ENCODE measurements at regions not wholly inside any gene's neighbourhood (a gene's known extent, or its start where the extent isn't known, plus 50 kb on each side); places are given as distances from the start of the nearest gene placed in this dataset.
A peak's percentile ranks its signal among the peaks of the same experiment; 100 is the strongest.

- Histone ChIP-seq H2AFZ (ENCODE audit: low read depth, low read length, poor library complexity, severe bottlenecking) (no peak overlapping the region), H3K4me1 (ENCODE audit: control insufficient read depth in 1 of 2, insufficient read depth in 2 of 2, low read length in 2 of 2) (no peaks in the 10 kb centered on the region; a peak in 1 of 4 replicates), H3K79me2 (ENCODE audit: insufficient read depth, low read length) (no peaks in the 10 kb centered on the region), H3K9me3 (ENCODE audit: control insufficient read depth in 1 of 2, insufficient read depth in 1 of 2, low read depth in 1 of 2, low read length in 2 of 2) (no peaks in the 10 kb centered on the region), H3K27ac (ENCODE audit: low read depth, low read length) (no peak overlapping the region), H4K20me1 (ENCODE audit: insufficient read depth) (no peaks in the 10 kb centered on the region), H3K9me2 (ENCODE audit: insufficient read depth) (no peaks in the 10 kb centered on the region), H3K9ac (ENCODE audit: low read length) (no peak overlapping the region), H3K4me3 (replicated peaks in 1 of 2; ENCODE audit: low read depth in 1 of 2, low read length in 2 of 2) (no peak overlapping the region), H3K27me3 (ENCODE audit: insufficient read depth, low read length) (no peaks in the 10 kb centered on the region), H3K4me2 (ENCODE audit: low read length) (no peak overlapping the region), H3K36me3 (ENCODE audit: control insufficient read depth in 1 of 2, insufficient read depth in 2 of 2, low read length in 2 of 2) (no peaks in the 10 kb centered on the region)
- RAD21 ChIA-PET (ENCODE audit: low non-redundant PET in 1 of 2, low total read pairs in 2 of 2, uncharacterized antibody in 2 of 2, unreplicated experiment in 2 of 2), result no interaction called here
- intact Hi-C loops (cut with micrococcal nuclease), result no loop called here
- no TSS peak for BruUV-seq (replicated peaks)
- TF ChIP-seq CBX3 (IDR thresholded peaks at IDR 0.05; ENCODE audit: low read depth) (0 out of 2 replicates have a peak, but pooled peaks have one; percentile 21), CEBPB (IDR thresholded peaks at IDR 0.05; ENCODE audit: low read depth) (peak; percentile 56), POLR2A (IDR thresholded peaks at IDR 0.05; ENCODE audit: borderline replicate concordance, extremely low read depth, insufficient read depth, insufficient read length) (no peak), SP1 (IDR thresholded peaks at IDR 0.05; ENCODE audit: low read depth) (no peak), JUND (IDR thresholded peaks at IDR 0.05) (no peak), ELF1 (IDR thresholded peaks at IDR 0.05; ENCODE audit: borderline replicate concordance, low read depth) (peak; percentile 26; the same call in 1 of the 2 replicates)
- POLR2A ChIA-PET, result no interaction called here
- CTCF ChIA-PET, result no interaction called here
- ATAC-seq (no peak), DNase-seq (ENCODE audit: low read depth, low spot score) (peak; percentile 6)
These were observed 404.6 kb upstream of the IRAK1BP1 start for GRCh38 chr6:78462728-78463127.

GRCh38 chr6:78465059-78465634 lies 402.2 kb upstream of the IRAK1BP1 start:
- Histone ChIP-seq H3K27ac (ENCODE audit: low read depth, low read length) (no peak overlapping the region), H4K20me1 (ENCODE audit: insufficient read depth) (no peaks in the 10 kb centered on the region), H3K27me3 (ENCODE audit: insufficient read depth, low read length) (no peaks in the 10 kb centered on the region), H3K9me3 (ENCODE audit: control insufficient read depth in 1 of 2, insufficient read depth in 1 of 2, low read depth in 1 of 2, low read length in 2 of 2) (no peaks in the 10 kb centered on the region), H3K9ac (ENCODE audit: low read length) (no peak overlapping the region), H3K36me3 (ENCODE audit: control insufficient read depth in 1 of 2, insufficient read depth in 2 of 2, low read length in 2 of 2) (no peaks in the 10 kb centered on the region), H3K79me2 (ENCODE audit: insufficient read depth, low read length) (no peaks in the 10 kb centered on the region), H3K4me1 (ENCODE audit: control insufficient read depth in 1 of 2, insufficient read depth in 2 of 2, low read length in 2 of 2) (no peaks in the 10 kb centered on the region; a peak in 1 of 4 replicates), H3K4me2 (ENCODE audit: low read length) (no peak overlapping the region), H2AFZ (ENCODE audit: low read depth, low read length, poor library complexity, severe bottlenecking) (no peak overlapping the region), H3K4me3 (replicated peaks in 1 of 2; ENCODE audit: low read depth in 1 of 2, low read length in 2 of 2) (no peak overlapping the region), H3K9me2 (ENCODE audit: insufficient read depth) (no peaks in the 10 kb centered on the region)
- no peak for DNase-seq (ENCODE audit: low read depth, low spot score)
- CTCF ChIA-PET, result no interaction called here
- intact Hi-C loops (cut with micrococcal nuclease), result no loop called here
- TF ChIP-seq CBX3 (IDR thresholded peaks at IDR 0.05; ENCODE audit: low read depth), result no peak
- TF ChIP-seq POLR2A (IDR thresholded peaks at IDR 0.05; ENCODE audit: borderline replicate concordance, extremely low read depth, insufficient read depth, insufficient read length), result no peak
- no peak for ATAC-seq
- BruUV-seq (replicated peaks), result no TSS peak
- POLR2A ChIA-PET, result no interaction called here
- RAD21 ChIA-PET (ENCODE audit: low non-redundant PET in 1 of 2, low total read pairs in 2 of 2, uncharacterized antibody in 2 of 2, unreplicated experiment in 2 of 2), result no interaction called here
